ENCODE measurements at regions not wholly inside any gene's neighbourhood (a gene's known extent, or its start where the extent isn't known, plus 50 kb on each side); places are given as distances from the start of the nearest gene placed in this dataset.

GRCh38 chr3:94643400-94643799 is 580.5 kb downstream of the NSUN3 start:
- H3K36me3 ChIP-seq (ENCODE audit: control insufficient read depth, insufficient read depth, low read length), result no peaks in the 10 kb centered on the region
- H3K4me2 ChIP-seq (ENCODE audit: insufficient read depth, low read length), result no peak overlapping the region
- H3K9me3 ChIP-seq (replicated peaks; ENCODE audit: control insufficient read depth, insufficient read depth, low read depth, low read length), result no peaks in the 10 kb centered on the region
- CTCF ChIA-PET (ENCODE audit: low intra/inter-chr PET ratio), result no interaction called here
- H3K79me2 ChIP-seq (ENCODE audit: control insufficient read depth, insufficient read depth, low read length), result no peaks in the 10 kb centered on the region
- H3K9ac ChIP-seq (ENCODE audit: insufficient read depth in 1 of 2, low read depth in 2 of 2, low read length in 2 of 2), result no peak overlapping the region
- no TSS peak for BruUV-seq (replicated peaks)
- POLR2A ChIA-PET, result no interaction called here
- H2AFZ ChIP-seq (ENCODE audit: low read depth, low read length), result no peak overlapping the region
- FAIRE-seq (no peak), DNase-seq (ENCODE audit: extremely low read depth in 1 of 4, low spot score in 3 of 4) (no peak), ATAC-seq (no peak)
- H3K4me3 ChIP-seq, result no peak overlapping the region
- 5% methylated on average over 3 of the region's 3 CpGs for WGBS (ENCODE audit: insufficient coverage, low coverage, missing lambda C conversion rate)
- in situ Hi-C loops (cut with MboI), result no loop called here
- no peaks in the 10 kb centered on the region for H4K20me1 ChIP-seq (replicated peaks; ENCODE audit: control insufficient read depth, insufficient read depth, low read length)
- H3K4me1 ChIP-seq (replicated peaks in 1 of 2; ENCODE audit: control insufficient read depth in 2 of 2, insufficient read depth in 2 of 2, low read length in 2 of 2), result no peaks in the 10 kb centered on the region
- TF ChIP-seq ZNF445 (CRISPR knock-in tag; IDR thresholded peaks at IDR 0.05; ENCODE audit: low read depth), result no peak
- TF ChIP-seq HMG20B (CRISPR knock-in tag; IDR thresholded peaks at IDR 0.05), result no peak
- TF ChIP-seq, protein P1, sequence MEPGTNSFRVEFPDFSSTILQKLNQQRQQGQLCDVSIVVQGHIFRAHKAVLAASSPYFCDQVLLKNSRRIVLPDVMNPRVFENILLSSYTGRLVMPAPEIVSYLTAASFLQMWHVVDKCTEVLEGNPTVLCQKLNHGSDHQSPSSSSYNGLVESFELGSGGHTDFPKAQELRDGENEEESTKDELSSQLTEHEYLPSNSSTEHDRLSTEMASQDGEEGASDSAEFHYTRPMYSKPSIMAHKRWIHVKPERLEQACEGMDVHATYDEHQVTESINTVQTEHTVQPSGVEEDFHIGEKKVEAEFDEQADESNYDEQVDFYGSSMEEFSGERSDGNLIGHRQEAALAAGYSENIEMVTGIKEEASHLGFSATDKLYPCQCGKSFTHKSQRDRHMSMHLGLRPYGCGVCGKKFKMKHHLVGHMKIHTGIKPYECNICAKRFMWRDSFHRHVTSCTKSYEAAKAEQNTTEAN (CRISPR knock-in tag; IDR thresholded peaks at IDR 0.05), result no peak
- TF ChIP-seq, protein P2, sequence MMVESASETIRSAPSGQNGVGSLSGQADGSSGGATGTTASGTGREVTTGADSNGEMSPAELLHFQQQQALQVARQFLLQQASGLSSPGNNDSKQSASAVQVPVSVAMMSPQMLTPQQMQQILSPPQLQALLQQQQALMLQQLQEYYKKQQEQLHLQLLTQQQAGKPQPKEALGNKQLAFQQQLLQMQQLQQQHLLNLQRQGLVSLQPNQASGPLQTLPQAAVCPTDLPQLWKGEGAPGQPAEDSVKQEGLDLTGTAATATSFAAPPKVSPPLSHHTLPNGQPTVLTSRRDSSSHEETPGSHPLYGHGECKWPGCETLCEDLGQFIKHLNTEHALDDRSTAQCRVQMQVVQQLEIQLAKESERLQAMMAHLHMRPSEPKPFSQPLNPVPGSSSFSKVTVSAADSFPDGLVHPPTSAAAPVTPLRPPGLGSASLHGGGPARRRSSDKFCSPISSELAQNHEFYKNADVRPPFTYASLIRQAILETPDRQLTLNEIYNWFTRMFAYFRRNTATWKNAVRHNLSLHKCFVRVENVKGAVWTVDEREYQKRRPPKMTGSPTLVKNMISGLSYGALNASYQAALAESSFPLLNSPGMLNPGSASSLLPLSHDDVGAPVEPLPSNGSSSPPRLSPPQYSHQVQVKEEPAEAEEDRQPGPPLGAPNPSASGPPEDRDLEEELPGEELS (CRISPR knock-in tag; IDR thresholded peaks at IDR 0.05; ENCODE audit: borderline replicate concordance), result no peak
- TF ChIP-seq TCF7 (IDR thresholded peaks at IDR 0.05; ENCODE audit: borderline replicate concordance), result no peak
- TF ChIP-seq MYNN (IDR thresholded peaks at IDR 0.05), result no peak
- no peak for TF ChIP-seq MYNN (CRISPR knock-in tag; IDR thresholded peaks at IDR 0.05)
- TF ChIP-seq NR3C1 (CRISPR knock-in tag; IDR thresholded peaks at IDR 0.05), result no peak
- no peak for TF ChIP-seq NCOA1 (IDR thresholded peaks at IDR 0.05; ENCODE audit: low read depth)
- TF ChIP-seq ILK (tag; IDR thresholded peaks at IDR 0.05; ENCODE audit: borderline replicate concordance, low read depth), result no peak
- no peak for TF ChIP-seq IRF9 (tag; IDR thresholded peaks at IDR 0.05)
- TF ChIP-seq XRCC5 (IDR thresholded peaks at IDR 0.05; ENCODE audit: low read depth, low read length), result no peak
- no peak for TF ChIP-seq BCL6 (CRISPR knock-in tag; IDR thresholded peaks at IDR 0.05)
- TF ChIP-seq ZNF121 (CRISPR knock-in tag; conservative IDR thresholded peaks at IDR 0.05), result no peak
- TF ChIP-seq MED1 (CRISPR knock-in tag; IDR thresholded peaks at IDR 0.05; ENCODE audit: borderline replicate concordance), result no peak
- H3K27ac ChIP-seq (ENCODE audit: extremely low read depth, low read depth, low read length), result no peak overlapping the region
- H3K9me1 ChIP-seq (ENCODE audit: control insufficient read depth, insufficient read depth, low read length), result no peaks in the 10 kb centered on the region
- H3K27me3 ChIP-seq (ENCODE audit: control insufficient read depth in 2 of 2, insufficient read depth in 2 of 2, low read length in 2 of 2), result no peaks in the 10 kb centered on the region
- intact Hi-C loops (cut with micrococcal nuclease), result no loop called here

Measured in K562 (cell line).